Stimulated activated CD4-positive, alpha-beta T cell treated with anti-CD3 and anti-CD28 coated beads, TNF-alpha, amount 100 ng/mL, for 1 hour (primary cell): ENCODE measurements at regions not wholly inside any gene's neighbourhood (a gene's known extent, or its start where the extent isn't known, plus 50 kb on each side); places are given as distances from the start of the nearest gene placed in this dataset.
"Not testable (repeated sequence)": the region's sequence is repeated elsewhere in the genome, so short reads cannot be mapped to it uniquely, and the experiment has no call there.

Experiments used
- DNase-seq, 3 donors: peaks; one replicate each; pipeline ENCODE4 v3.0.0-alpha.2; 2020; ENCODE audit warnings: low read depth in 3 of 3, low spot score in 1 of 3

DNA sequence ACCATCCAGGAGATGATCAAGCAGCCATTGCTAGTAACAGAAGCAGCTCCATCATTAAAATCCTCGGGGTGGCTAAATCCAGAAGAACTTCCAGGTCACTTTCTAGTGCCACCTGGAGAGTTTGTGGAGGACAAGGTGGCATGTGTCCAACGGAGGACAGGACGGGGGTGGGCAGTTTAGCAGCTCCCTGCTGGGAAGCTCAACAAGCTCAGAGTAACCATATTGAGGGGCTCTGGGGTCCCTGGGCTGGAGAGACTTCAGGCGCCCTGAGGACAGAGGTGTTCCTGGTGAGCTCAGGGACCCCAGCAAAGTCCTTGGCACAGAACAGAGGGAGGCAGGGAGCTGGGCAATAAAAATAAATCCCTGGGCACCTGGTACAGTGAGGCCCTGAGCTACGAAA lies 140.0 kb upstream of the FHL2 start:
- DNase-seq: no peak

DNA sequence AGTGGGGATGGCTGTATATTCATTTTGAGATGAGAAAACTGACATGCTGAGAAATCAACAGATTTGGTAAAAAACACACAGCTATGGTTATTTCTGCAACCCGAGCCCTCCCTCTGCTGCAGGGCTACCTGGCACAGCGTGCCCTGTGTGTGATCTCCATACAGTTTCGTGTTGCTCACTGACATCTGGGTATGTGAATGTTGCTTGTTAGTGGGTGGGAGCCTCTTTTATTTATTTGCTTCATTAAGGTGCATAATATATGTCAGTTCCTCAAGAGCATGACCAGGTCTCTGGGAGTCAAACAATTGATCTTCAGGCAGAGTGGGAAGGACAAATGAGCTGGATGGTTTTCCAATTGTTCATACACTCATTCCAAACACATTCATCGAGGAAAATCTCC lies 139.1 kb upstream of the FHL2 start:
- DNase-seq: no peak

- DNase-seq: no peak
These were observed 138.6 kb upstream of the FHL2 start for GRCh38 chr2:105537466-105537865.

- DNase-seq: no peak
These were observed 137.3 kb upstream of the FHL2 start for GRCh38 chr2:105536175-105536574.

- DNase-seq: not testable (repeated sequence)
These were observed 130.4 kb upstream of the FHL2 start for GRCh38 chr2:105529258-105529657.

- no peak for DNase-seq
These were observed 127.4 kb upstream of the FHL2 start for GRCh38 chr2:105526000-105526925.

GRCh38 chr2:105525201-105525600 lies 126.3 kb upstream of the FHL2 start:
- DNase-seq: no peak

- DNase-seq: no peak
These were observed 123.8 kb upstream of the FHL2 start for GRCh38 chr2:105522645-105523044.

GRCh38 chr2:105521616-105522015 lies 122.8 kb upstream of the FHL2 start:
- no peak for DNase-seq

DNA sequence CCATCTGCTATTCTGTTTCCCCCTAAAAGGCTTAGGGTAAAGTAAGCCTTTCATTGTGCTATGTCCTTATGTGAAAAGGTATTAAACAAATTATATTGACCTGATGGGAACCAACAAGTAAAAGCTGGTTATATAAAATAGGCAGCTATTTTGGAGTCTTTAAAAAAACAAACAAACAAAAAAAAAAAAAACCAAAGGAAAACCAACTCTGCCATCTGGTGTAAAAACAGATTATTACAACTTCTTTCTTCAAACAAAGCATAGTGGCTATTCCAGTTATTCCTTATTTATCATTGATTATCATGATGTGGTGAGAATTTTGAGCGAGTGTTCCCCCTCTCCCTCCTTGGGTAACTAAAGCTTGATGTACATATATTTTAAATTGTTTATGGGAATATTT lies 122.3 kb upstream of the FHL2 start:
- no peak for DNase-seq

DNA sequence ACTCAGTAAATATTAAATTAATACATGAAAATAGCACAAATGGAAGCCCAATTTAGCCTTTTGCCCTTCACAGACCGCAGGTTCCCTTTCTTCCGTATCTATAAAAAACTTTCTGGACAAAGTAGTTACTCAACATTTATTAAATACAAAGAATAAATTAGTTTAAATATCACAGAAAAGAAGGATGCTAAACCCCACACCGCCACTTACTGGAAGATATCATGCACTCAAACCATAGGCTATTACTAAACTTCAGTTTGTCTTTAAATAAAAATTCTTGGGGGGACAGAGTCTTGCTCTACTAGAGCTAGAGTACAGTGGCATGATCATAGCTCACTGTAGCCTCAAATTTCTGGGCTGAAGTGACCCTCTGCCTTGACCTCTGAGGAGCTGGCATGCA lies 120.7 kb upstream of the FHL2 start:
- no peak for DNase-seq

DNA sequence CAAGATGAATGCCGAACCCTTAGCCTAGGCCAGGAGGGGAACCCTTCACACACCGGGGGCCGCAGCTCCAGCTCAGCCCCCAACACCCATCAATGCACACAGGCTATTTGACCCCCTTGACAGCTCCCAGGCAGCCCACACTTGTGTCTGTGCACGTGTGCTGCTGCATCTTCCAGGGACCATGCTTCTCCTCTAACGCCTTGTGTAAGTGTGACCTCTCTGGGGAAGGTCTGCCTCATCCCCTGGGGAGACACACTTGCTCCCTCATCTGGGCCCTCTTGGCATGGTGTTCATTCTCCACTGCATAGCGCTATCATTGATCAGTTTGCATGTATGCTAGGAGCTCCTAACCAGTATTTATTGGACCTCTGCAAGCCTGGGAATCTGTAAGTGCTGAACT lies 120.0 kb upstream of the FHL2 start:
- DNase-seq: no peak

DNA sequence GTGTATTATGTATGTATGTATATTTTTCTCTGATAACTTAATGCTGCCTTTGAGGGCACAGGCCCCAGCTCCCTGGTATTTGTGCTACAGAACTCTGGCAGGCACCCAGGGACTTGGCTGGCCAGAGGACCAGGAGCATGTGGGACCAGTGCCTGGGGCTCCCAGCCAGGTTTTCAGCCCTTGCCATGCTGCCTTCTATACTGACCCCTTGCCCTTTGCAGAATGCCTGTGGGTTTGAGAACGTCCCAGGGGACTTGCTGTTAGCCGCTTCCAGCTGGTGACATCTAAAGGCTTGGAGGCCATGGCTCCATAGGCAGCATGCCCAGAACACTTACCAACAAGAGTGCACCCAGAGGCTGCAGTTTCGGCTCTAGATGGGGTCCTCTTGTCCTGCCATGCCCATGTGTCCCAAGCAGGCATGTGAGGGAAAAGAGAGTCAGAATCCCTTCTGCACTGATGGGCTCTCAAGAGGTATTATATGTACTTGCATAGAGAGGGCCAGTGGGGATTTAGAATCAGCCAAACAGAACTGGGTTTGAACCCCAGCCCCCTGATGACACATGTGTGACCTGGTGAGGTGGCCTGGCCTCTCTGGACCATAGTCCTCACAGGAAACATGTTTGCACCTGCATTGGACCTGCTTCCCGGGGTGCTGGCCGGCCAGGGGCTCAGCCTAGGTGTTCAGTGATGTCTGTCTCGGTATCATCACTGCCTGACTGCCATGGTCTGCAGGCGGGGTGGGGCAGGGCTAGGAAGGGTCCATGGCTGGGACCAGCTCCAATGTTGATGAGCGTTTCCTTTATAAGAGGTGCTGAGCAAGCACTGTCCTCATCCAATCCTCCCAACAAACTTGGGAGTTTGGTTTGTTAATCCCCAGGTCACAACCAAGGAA lies 119.2 kb upstream of the FHL2 start:
- DNase-seq: no peak

GRCh38 chr2:105515581-105516415 lies 116.9 kb upstream of the FHL2 start:
- DNase-seq: no peak

DNA sequence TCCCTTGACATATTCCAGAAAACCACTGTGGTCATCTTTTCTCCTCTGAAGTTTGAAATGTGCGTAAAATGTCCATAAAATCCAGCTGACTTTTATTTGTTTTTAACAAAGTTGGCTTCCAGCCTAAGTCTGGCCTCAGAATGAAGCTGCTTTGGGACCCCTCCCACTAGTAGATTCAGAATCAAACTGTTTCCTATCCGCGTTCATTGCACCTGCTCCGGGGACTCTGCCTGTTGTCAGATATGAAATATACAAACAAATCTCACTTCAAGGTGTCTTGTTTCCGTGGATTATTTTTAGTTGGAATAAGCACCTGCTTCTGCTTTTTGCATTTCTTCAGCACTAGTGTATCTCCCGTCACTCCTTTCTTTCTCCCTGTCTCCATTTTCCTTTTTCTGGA lies 115.7 kb upstream of the FHL2 start:
- DNase-seq: no peak

GRCh38 chr2:105510761-105511528 lies 112.1 kb upstream of the FHL2 start:
- no peak for DNase-seq

DNA sequence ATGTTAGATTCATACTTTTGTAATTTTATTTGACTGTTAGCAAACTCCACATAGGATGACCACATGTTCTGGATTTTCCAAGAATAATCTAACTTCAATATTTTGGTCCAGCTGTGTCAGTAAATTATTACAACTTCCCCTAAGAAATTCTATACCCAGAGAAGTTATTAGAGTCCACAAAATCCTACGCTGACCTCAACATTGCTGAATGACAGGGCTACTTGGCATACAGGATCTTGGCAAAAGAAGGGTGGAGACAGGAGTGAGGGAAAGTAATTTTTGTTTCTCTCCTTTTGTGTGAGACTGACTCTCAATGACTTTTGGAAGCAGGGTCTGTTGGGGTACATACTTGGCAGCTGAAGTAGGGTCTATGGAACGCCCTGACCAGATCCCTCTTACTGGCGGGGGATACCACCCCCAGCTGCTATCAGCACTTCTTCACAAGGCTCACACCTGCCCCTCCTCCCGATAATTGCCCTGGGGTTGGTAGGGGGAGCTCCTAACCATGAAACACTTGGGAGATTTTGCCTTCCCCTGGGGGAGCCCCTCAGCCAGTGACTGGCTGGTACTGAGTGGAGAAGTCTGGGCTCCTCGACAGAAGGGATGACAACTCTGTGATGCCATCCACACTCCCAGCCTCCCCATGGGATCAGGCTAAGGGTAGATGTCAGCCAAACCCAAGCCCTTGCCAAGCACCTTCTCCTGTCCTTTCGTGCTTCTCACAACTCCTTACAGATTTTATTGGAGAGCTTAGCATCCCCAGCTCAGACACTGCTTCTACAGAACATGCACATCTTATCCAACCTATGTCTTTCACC lies 110.6 kb upstream of the FHL2 start:
- DNase-seq: no peak

DNA sequence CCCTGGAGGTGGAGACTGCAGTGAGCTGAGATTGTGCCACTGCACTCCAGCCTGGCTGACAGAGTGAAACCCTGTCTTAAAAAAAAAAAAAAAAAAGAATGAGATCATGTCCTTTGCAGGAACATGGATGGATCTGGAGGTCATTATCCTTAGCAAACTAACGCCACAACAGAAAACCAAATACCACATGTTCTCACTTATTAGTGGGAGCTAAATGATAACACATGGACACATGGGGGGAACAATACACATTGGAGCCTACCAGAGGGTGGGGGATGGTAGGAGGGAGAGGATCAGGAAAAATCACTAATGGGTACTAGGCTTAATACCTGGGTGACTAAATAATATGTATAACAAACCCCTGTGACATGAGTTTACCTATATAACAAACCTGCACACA lies 108.0 kb upstream of the FHL2 start:
- not testable (repeated sequence) for DNase-seq

DNA sequence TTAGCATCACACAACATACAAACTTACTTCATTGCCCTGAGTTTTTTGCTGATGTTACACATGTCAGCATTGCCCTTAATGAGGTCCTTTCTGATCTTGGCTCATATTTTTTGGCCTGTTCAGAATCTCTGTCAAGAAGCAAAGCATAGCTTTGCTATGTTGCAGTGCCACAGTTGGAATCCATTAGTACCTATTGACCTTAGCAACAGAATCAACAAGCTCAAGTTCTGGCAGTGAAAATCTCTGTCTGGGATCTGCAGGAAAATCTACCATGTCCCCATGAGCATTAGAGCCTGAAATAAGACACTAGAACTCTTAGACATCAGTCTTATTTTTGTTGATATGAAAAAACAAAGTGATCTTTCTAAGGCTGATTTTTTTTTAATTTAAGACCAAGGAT lies 105.6 kb upstream of the FHL2 start:
- no peak for DNase-seq
